Gastroesophageal sphincter (tissue), 3 donors: ENCODE measurements at regions not wholly inside any gene's neighbourhood (a gene's known extent, or its start where the extent isn't known, plus 50 kb on each side); places are given as distances from the start of the nearest gene placed in this dataset.

Experiments
- CTCF ChIP-seq, 4 experiments: fragments of 200-600 bp in 2 of 4; fragments of 450-650 bp in 2 of 4; sonication (generic) in 1 of 4; IDR thresholded peaks; one replicate each; pipeline ENCODE4 v1.5.1; 2017 to 2019; ENCODE audit warnings: antibody characterized with exemption in 4 of 4, mild to moderate bottlenecking in 2 of 4, moderate library complexity in 2 of 4
- POLR2AphosphoS5 ChIP-seq: sonication (generic); formaldehyde crosslinking; IDR thresholded peaks from one replicate; pipeline ENCODE4 v1.6.1; 2017; ENCODE audit warnings: antibody characterized with exemption

GRCh38 chr13:93172109-93172508 lies 54.5 kb upstream of the GPC6 start:
- TF ChIP-seq POLR2AphosphoS5 = no peak
- no peak for TF ChIP-seq CTCF (IDR thresholded peaks at IDR 0.05)
